Brain microvascular endothelial cell (primary cell): ENCODE measurements at regions not wholly inside any gene's neighbourhood (a gene's known extent, or its start where the extent isn't known, plus 50 kb on each side); places are given as distances from the start of the nearest gene placed in this dataset.
A peak's percentile ranks its signal among the peaks of the same experiment; 100 is the strongest.

Source experiments
- DNase-seq: peaks from one replicate; pipeline ENCODE4 v3.0.0-alpha.2; 2020
- H3K27ac ChIP-seq: fragments of 250-450 bp; sonication (Bioruptor Pico); 2 replicates; pipeline ENCODE4 v1.5.1; 2020; ENCODE audit warnings: mild to moderate bottlenecking, moderate library complexity
- H3K27me3 ChIP-seq: fragments of 250-450 bp; sonication (Bioruptor Pico); replicated peaks from 2 replicates; pipeline ENCODE4 v1.5.1; 2020; ENCODE audit warnings: mild to moderate bottlenecking
- H3K36me3 ChIP-seq: fragments of 250-450 bp; sonication (Bioruptor Pico); replicated peaks from 2 replicates; pipeline ENCODE4 v1.5.1; 2020; ENCODE audit warnings: mild to moderate bottlenecking
- H3K4me3 ChIP-seq: 2 replicates; pipeline ENCODE4 v1.5.1; 2011; ENCODE audit warnings: low read depth, mild to moderate bottlenecking, control low read depth, low read length, moderate library complexity
- CTCF ChIP-seq: IDR thresholded peaks from 2 replicates; pipeline ENCODE4 v1.5.1; 2011; ENCODE audit warnings: low read depth, mild to moderate bottlenecking, moderate library complexity, low read length, control low read depth, inconsistent platforms; ENCODE audit errors: missing control alignments
- in situ Hi-C: cut with HindIII; loops from 2 replicates; pipeline ENCODE4 v1.10.0; 2017; ENCODE audit warnings: low sequenced_read_pairs, low pct_ligation_motif_present

- TF ChIP-seq CTCF, result no peak
- no peaks in the 10 kb centered on the region for H3K27me3 ChIP-seq
- no peak for DNase-seq
- H3K27ac ChIP-seq, result no peak overlapping the region
- no peaks in the 10 kb centered on the region for H3K36me3 ChIP-seq
- in situ Hi-C loops, result no loop called here
- no peak overlapping the region for H3K4me3 ChIP-seq
These were observed 475.0 kb downstream of the MIAT start for GRCh38 chr22:27132400-27132799.

GRCh38 chr22:27133019-27133431 lies 475.6 kb downstream of the MIAT start:
- H3K36me3 ChIP-seq, result no peaks in the 10 kb centered on the region
- TF ChIP-seq CTCF, result no peak
- H3K27me3 ChIP-seq, result no peaks in the 10 kb centered on the region
- H3K4me3 ChIP-seq, result no peak overlapping the region
- in situ Hi-C loops, result no loop called here
- no peak for DNase-seq
- H3K27ac ChIP-seq, result peak overlapping the region; percentile 87

DNA sequence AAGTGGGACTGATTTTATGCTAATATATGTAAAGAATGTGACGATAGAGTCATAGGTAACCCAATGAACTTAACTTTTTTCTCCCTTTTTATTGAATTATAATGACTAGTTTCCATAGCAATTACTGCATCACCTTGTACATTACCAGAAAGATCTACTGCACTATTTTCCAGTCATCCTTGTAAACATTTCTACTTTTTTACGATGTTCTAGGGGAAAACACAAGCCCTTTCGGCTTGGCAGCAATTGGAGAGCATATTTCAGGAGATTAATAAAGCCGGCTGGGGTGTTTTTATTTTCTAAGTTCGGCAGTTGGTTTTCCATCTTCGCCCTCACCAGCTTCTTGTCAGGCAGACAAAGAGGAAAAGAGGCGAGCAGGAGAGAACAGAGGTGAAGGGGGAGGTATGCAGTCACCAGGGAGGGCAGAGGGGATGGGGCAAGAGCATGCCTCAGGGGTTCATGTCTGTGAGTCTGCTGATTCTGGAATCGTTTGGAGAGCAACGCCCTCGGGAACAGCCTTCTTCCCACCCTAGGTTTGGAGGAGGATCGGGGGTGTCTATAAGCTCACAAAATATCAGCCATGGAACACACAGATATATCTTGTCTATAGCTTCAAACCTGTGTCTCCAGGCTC lies 476.4 kb downstream of the MIAT start:
- no peak overlapping the region for H3K4me3 ChIP-seq
- DNase-seq, result no peak
- peak overlapping the region; percentile 87 for H3K27ac ChIP-seq

GRCh38 chr22:27134315-27134701 lies 476.9 kb downstream of the MIAT start:
- peak; percentile 93 for DNase-seq
- in situ Hi-C loops, result no loop called here
- H3K27ac ChIP-seq, result peak overlapping the region; percentile 87
- no peaks in the 10 kb centered on the region for H3K36me3 ChIP-seq
- no peaks in the 10 kb centered on the region for H3K27me3 ChIP-seq
- no peak overlapping the region for H3K4me3 ChIP-seq
- TF ChIP-seq CTCF, result no peak

More for the DNA sequence above, 476.4 kb downstream of the MIAT start:
- no peak for TF ChIP-seq CTCF
- H3K27me3 ChIP-seq, result no peaks in the 10 kb centered on the region
- in situ Hi-C loops, result no loop called here
- H3K36me3 ChIP-seq, result no peaks in the 10 kb centered on the region

DNA sequence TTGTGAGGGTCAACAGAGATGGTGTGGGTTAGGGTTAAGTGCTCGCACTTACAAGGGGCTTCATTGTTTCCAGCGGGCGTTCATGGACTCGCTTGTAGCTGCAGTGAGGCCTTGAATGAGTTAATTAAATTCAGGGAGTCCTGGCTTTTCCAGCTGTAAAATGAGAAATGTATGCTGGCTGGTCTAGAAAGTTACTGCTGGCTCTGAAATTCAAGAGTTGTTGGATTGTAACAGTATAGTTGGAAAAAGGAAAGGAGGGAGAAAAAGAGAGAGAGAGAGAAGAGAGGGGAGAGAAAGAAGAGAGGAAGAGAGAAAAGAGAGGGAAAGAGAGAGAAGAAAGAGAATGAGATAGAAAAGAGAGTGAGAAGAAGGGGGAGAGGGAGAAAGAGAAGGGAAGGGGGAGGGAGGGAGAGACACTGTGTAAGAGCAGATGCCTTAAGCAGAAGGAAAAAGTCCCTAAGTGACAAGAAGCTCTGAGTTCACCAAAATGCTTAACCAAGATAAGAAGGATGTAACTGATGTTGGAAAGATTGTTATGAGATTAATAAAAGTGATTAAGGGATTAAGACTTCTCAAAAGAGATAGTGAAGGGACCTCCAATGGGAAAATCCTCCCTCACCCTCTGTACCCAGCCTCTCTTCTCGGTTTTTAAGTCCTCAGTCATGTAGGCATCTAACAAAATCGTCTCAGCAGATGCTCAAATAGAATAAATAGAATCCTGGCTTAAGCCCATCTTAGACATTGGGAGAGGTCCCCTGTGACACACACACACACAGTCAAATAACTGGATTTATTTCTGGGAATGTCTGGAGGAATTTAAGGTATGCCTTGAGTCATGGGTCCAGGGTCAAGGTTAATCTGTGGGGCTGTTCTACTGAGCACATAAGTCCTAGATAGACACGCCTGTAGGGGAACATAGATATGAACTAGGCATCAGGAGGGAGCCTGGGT lies 477.9 kb downstream of the MIAT start:
- in situ Hi-C loops, result no loop called here
- peak; percentile 74 for DNase-seq
- Histone ChIP-seq H3K27ac (peak overlapping the region; percentile 87), H3K4me3 (no peak overlapping the region), H3K36me3 (no peaks in the 10 kb centered on the region), H3K27me3 (no peaks in the 10 kb centered on the region)
- TF ChIP-seq CTCF, result no peak
